ENCODE measurements at regions not wholly inside any gene's neighbourhood (a gene's known extent, or its start where the extent isn't known, plus 50 kb on each side); places are given as distances from the start of the nearest gene placed in this dataset.
"Not testable (repeated sequence)": the region's sequence is repeated elsewhere in the genome, so short reads cannot be mapped to it uniquely, and the experiment has no call there.

GRCh38 chr12:70082997-70083676 is 160.1 kb upstream of the CNOT2 start:
- no peaks in the 10 kb centered on the region for H3K27me3 Mint-ChIP-seq

GRCh38 chr12:70083677-70084020 is 159.6 kb upstream of the CNOT2 start:
- H3K36me3 Mint-ChIP-seq (ENCODE audit: low read depth) = no peaks in the 10 kb centered on the region
- no peaks in the 10 kb centered on the region for H3K27me3 Mint-ChIP-seq
- no peak overlapping the region for H3K4me3 Mint-ChIP-seq
- ATAC-seq = no peak
- H3K4me1 Mint-ChIP-seq = no peaks in the 10 kb centered on the region
- no peak for DNase-seq
- no peak overlapping the region for H3K27ac Mint-ChIP-seq
- H3K9me3 ChIP-seq (ENCODE audit: control insufficient read depth, low read length, poor library complexity, severe bottlenecking) = no peaks in the 10 kb centered on the region

More at GRCh38 chr12:70082997-70083676, 160.1 kb upstream of the CNOT2 start:
- Mint-ChIP-seq H3K4me1 (peaks cover under 1% of the 10 kb centered on the region), H3K36me3 (ENCODE audit: low read depth) (no peaks in the 10 kb centered on the region), H3K27ac (no peak overlapping the region), H3K4me3 (no peak overlapping the region)
- ATAC-seq = no peak
- H3K9me3 ChIP-seq (ENCODE audit: control insufficient read depth, low read length, poor library complexity, severe bottlenecking) = no peaks in the 10 kb centered on the region
- no peak for DNase-seq

- not testable (repeated sequence) for H3K27me3 Mint-ChIP-seq; H3K4me1 Mint-ChIP-seq; DNase-seq; H3K4me3 Mint-ChIP-seq; H3K27ac Mint-ChIP-seq; H3K36me3 Mint-ChIP-seq (ENCODE audit: low read depth); H3K9me3 ChIP-seq (ENCODE audit: control insufficient read depth, low read length, poor library complexity, severe bottlenecking); ATAC-seq
These were observed 156.9 kb upstream of the CNOT2 start for GRCh38 chr12:70086372-70086771.

GRCh38 chr12:70091021-70091521 is 152.2 kb upstream of the CNOT2 start:
- ATAC-seq = no peak
- H3K27ac Mint-ChIP-seq = no peak overlapping the region

GRCh38 chr12:70094467-70094866 is 148.8 kb upstream of the CNOT2 start:
- no peaks in the 10 kb centered on the region for H3K36me3 Mint-ChIP-seq (ENCODE audit: low read depth)

More at GRCh38 chr12:70091021-70091521, 152.2 kb upstream of the CNOT2 start:
- no peak for DNase-seq
- Mint-ChIP-seq H3K36me3 (ENCODE audit: low read depth) (no peaks in the 10 kb centered on the region), H3K4me1 (no peaks in the 10 kb centered on the region), H3K4me3 (no peak overlapping the region), H3K27me3 (no peaks in the 10 kb centered on the region)
- H3K9me3 ChIP-seq (ENCODE audit: control insufficient read depth, low read length, poor library complexity, severe bottlenecking) = no peaks in the 10 kb centered on the region

GRCh38 chr12:70096759-70097410 is 146.3 kb upstream of the CNOT2 start:
- Mint-ChIP-seq H3K27ac (no peak overlapping the region), H3K4me1 (no peaks in the 10 kb centered on the region), H3K4me3 (peak overlapping the region; percentile 0), H3K36me3 (ENCODE audit: low read depth) (no peaks in the 10 kb centered on the region), H3K27me3 (no peaks in the 10 kb centered on the region)
- no peaks in the 10 kb centered on the region for H3K9me3 ChIP-seq (ENCODE audit: control insufficient read depth, low read length, poor library complexity, severe bottlenecking)
- DNase-seq (no peak), ATAC-seq (no peak)

More at GRCh38 chr12:70094467-70094866, 148.8 kb upstream of the CNOT2 start:
- no peak overlapping the region for H3K4me3 Mint-ChIP-seq
- H3K27ac Mint-ChIP-seq = no peak overlapping the region
- H3K9me3 ChIP-seq (ENCODE audit: control insufficient read depth, low read length, poor library complexity, severe bottlenecking) = no peaks in the 10 kb centered on the region
- H3K27me3 Mint-ChIP-seq = no peaks in the 10 kb centered on the region
- ATAC-seq (no peak), DNase-seq (no peak)
- no peaks in the 10 kb centered on the region for H3K4me1 Mint-ChIP-seq

GRCh38 chr12:70101064-70101463 is 142.2 kb upstream of the CNOT2 start:
- H3K9me3 ChIP-seq (ENCODE audit: control insufficient read depth, low read length, poor library complexity, severe bottlenecking) = no peaks in the 10 kb centered on the region
- H3K27me3 Mint-ChIP-seq = no peaks in the 10 kb centered on the region

GRCh38 chr12:70106347-70106746 is 136.9 kb upstream of the CNOT2 start:
- H3K27me3 Mint-ChIP-seq = no peaks in the 10 kb centered on the region
- no peaks in the 10 kb centered on the region for H3K36me3 Mint-ChIP-seq (ENCODE audit: low read depth)
- no peak overlapping the region for H3K27ac Mint-ChIP-seq
- ATAC-seq (no peak), DNase-seq (no peak)
- H3K9me3 ChIP-seq (ENCODE audit: control insufficient read depth, low read length, poor library complexity, severe bottlenecking) = no peaks in the 10 kb centered on the region
- H3K4me1 Mint-ChIP-seq = no peaks in the 10 kb centered on the region
- no peak overlapping the region for H3K4me3 Mint-ChIP-seq

More at GRCh38 chr12:70101064-70101463, 142.2 kb upstream of the CNOT2 start:
- DNase-seq (no peak), ATAC-seq (no peak)
- H3K4me3 Mint-ChIP-seq = no peak overlapping the region
- H3K27ac Mint-ChIP-seq = no peak overlapping the region
- no peaks in the 10 kb centered on the region for H3K4me1 Mint-ChIP-seq
- no peaks in the 10 kb centered on the region for H3K36me3 Mint-ChIP-seq (ENCODE audit: low read depth)

GRCh38 chr12:70110085-70110484 is 133.1 kb upstream of the CNOT2 start:
- Mint-ChIP-seq H3K27me3 (no peaks in the 10 kb centered on the region), H3K4me1 (no peaks in the 10 kb centered on the region), H3K27ac (no peak overlapping the region), H3K4me3 (no peak overlapping the region), H3K36me3 (ENCODE audit: low read depth) (no peaks in the 10 kb centered on the region)
- peaks cover 3% of the 10 kb centered on the region for H3K9me3 ChIP-seq (ENCODE audit: control insufficient read depth, low read length, poor library complexity, severe bottlenecking)
- ATAC-seq = no peak
- no peak for DNase-seq

GRCh38 chr12:70117670-70118069 is 125.6 kb upstream of the CNOT2 start:
- Mint-ChIP-seq H3K4me1 (no peaks in the 10 kb centered on the region), H3K27me3 (no peaks in the 10 kb centered on the region), H3K4me3 (no peak overlapping the region), H3K27ac (no peak overlapping the region), H3K36me3 (ENCODE audit: low read depth) (peaks cover 2% of the 10 kb centered on the region)
- peaks cover 3% of the 10 kb centered on the region for H3K9me3 ChIP-seq (ENCODE audit: control insufficient read depth, low read length, poor library complexity, severe bottlenecking)
- no peak for ATAC-seq
- no peak for DNase-seq

- Mint-ChIP-seq H3K27me3 (peaks cover 5% of the 10 kb centered on the region), H3K27ac (no peak overlapping the region), H3K4me1 (no peaks in the 10 kb centered on the region), H3K36me3 (ENCODE audit: low read depth) (peaks cover 2% of the 10 kb centered on the region), H3K4me3 (no peak overlapping the region)
- H3K9me3 ChIP-seq (ENCODE audit: control insufficient read depth, low read length, poor library complexity, severe bottlenecking) = no peaks in the 10 kb centered on the region
- ATAC-seq (no peak), DNase-seq (no peak)
These were observed 122.3 kb upstream of the CNOT2 start for GRCh38 chr12:70120970-70121369.

GRCh38 chr12:70121562-70121961 is 121.7 kb upstream of the CNOT2 start:
- H3K4me3 Mint-ChIP-seq = no peak overlapping the region
- H3K27ac Mint-ChIP-seq = no peak overlapping the region
- H3K36me3 Mint-ChIP-seq (ENCODE audit: low read depth) = peaks cover 2% of the 10 kb centered on the region
- no peaks in the 10 kb centered on the region for H3K4me1 Mint-ChIP-seq
- DNase-seq (no peak), ATAC-seq (no peak)
- no peaks in the 10 kb centered on the region for H3K9me3 ChIP-seq (ENCODE audit: control insufficient read depth, low read length, poor library complexity, severe bottlenecking)
- H3K27me3 Mint-ChIP-seq = peaks cover 5% of the 10 kb centered on the region

- DNase-seq (no peak), ATAC-seq (no peak)
- H3K27ac Mint-ChIP-seq = no peak overlapping the region
- peaks cover 5% of the 10 kb centered on the region for H3K27me3 Mint-ChIP-seq
- H3K4me1 Mint-ChIP-seq = no peaks in the 10 kb centered on the region
- no peaks in the 10 kb centered on the region for H3K9me3 ChIP-seq (ENCODE audit: control insufficient read depth, low read length, poor library complexity, severe bottlenecking)
- H3K36me3 Mint-ChIP-seq (ENCODE audit: low read depth) = peaks cover 2% of the 10 kb centered on the region
- no peak overlapping the region for H3K4me3 Mint-ChIP-seq
These were observed 120.4 kb upstream of the CNOT2 start for GRCh38 chr12:70122804-70123203.

- H3K4me3 Mint-ChIP-seq = no peak overlapping the region
- no peak for ATAC-seq
These were observed 94.2 kb upstream of the CNOT2 start for GRCh38 chr12:70149013-70149412.

More at GRCh38 chr12:70149013-70149412, 94.2 kb upstream of the CNOT2 start:
- Mint-ChIP-seq H3K36me3 (ENCODE audit: low read depth) (no peaks in the 10 kb centered on the region), H3K27me3 (peaks cover 28% of the 10 kb centered on the region), H3K4me1 (no peaks in the 10 kb centered on the region), H3K27ac (no peak overlapping the region)
- DNase-seq = no peak
- H3K9me3 ChIP-seq (ENCODE audit: control insufficient read depth, low read length, poor library complexity, severe bottlenecking) = no peaks in the 10 kb centered on the region
